GM12878 (cell line): ENCODE measurements at regions not wholly inside any gene's neighbourhood (a gene's known extent, or its start where the extent isn't known, plus 50 kb on each side); places are given as distances from the start of the nearest gene placed in this dataset.

Experiments used
- CHD1 ChIP-seq: IDR thresholded peaks from 2 replicates; pipeline ENCODE4 v1.6.1; 2012; ENCODE audit warnings: low read depth, low read length, improper control_type of control experiment
- PAX5 ChIP-seq: IDR thresholded peaks from 2 replicates; pipeline ENCODE4 v1.6.1; 2011; ENCODE audit warnings: low read depth, low read length, borderline replicate concordance
- SPI1 ChIP-seq: IDR thresholded peaks from 2 replicates; pipeline ENCODE4 v1.6.1; 2011; ENCODE audit warnings: low read depth, mild to moderate bottlenecking, low read length, moderate library complexity, borderline replicate concordance; ENCODE audit not compliant: insufficient read depth

DNA sequence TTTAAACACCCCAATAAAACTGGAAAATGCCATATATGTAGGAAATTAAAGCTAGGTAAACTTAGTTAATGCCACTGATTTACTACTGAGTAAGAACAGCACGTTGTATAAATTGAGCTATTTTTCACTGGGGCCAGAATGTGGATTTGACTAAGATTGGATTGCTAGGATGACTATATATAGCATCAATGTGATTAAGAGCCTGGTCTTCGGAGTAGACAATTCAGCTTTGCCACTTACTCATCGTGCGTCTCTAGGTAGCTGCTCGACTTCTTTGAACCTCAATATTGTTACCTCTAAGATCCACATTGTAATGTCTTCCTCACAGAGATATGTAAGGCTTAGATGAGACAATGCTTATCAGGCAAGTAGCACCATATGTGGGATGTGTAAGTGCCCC lies 462.5 kb downstream of the KLF12 start:
- TF ChIP-seq PAX5 (no peak), CHD1 (no peak), SPI1 (no peak)
